ENCODE measurements at regions not wholly inside any gene's neighbourhood (a gene's known extent, or its start where the extent isn't known, plus 50 kb on each side); places are given as distances from the start of the nearest gene placed in this dataset.
"Not testable (repeated sequence)": the region's sequence is repeated elsewhere in the genome, so short reads cannot be mapped to it uniquely, and the experiment has no call there.

- no peak for DNase-seq (ENCODE audit: low read depth, low spot score)
Measured at GRCh38 chr9:129457325-129457779, 163.5 kb downstream of the C9orf50 start.

- DNase-seq (ENCODE audit: low read depth, low spot score): no peak
Measured at GRCh38 chr9:129456549-129457324, 164.2 kb downstream of the C9orf50 start.

- no peak for DNase-seq (ENCODE audit: low read depth, low spot score)
Measured at GRCh38 chr9:129455151-129455995, 165.5 kb downstream of the C9orf50 start.

GRCh38 chr9:129454467-129455067, 166.3 kb downstream of the C9orf50 start:
- DNase-seq (ENCODE audit: low read depth, low spot score): no peak

DNA sequence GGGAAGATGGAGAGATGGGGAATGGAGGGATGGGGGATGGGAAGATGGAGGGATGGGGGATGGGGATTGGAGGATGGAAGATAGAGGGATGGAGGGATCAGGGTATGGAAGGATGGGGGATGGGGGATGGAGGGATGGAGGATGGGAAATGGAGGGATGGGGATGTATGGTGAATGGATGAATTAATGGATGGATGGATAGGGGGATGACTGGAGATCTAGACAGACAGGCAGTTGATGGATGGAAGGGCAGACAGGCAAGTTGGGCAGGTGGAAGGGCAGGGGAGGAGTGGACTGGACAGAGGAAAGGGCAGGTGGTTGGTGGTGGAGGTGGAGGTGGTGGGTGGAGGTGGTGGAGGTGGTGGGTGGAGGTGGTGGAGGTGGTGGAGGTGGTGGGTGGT, 167.2 kb downstream of the C9orf50 start:
- DNase-seq (ENCODE audit: low read depth, low spot score): no peak

DNA sequence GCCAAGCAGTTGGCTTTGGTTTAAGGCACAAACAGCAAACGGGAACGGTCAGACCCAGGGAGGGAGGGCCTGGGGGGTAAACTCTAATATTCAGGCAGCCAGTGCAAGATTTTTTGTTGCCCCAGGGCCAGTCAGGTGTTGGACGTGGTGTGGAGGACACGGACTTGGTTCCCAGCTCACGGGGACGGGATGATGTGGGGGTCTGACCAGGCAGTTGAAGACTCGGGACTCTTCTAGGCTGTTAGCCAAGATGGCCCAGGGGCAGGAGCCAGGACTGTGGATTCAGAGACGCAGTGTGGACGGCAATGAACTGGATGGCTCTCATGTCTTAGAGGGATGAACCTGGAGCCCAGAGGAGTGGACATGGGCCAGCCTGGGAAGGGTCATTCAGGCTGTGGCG, 169.2 kb downstream of the C9orf50 start:
- DNase-seq (ENCODE audit: low read depth, low spot score): no peak

DNA sequence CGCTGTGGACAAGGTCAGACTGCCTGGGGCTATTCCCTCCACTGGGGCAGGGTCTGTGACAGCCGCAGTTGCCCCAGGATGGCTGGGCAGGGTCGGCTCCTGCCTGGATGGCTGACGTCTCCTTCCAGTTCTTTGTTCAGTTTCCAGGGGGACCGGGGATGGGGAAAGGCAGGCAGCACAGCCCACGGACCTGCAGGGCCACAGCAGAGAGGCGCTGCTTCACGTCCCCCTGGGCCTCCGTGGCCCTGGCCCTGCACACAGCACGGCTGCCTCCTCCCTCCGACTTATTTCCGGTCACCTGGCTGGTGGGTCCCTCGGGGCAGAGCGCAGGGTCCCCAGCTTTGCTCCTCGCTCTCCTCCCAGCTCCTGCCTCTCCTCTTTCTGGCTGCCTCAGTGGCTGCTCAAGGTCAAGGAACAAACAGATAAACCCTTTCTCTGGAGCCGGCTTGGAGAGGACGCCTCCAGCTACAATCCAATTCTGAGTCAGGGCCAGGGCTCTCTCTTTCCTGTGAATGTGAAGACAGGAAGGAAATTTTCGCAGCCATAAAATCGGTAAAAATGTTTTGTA, 169.7 kb downstream of the C9orf50 start:
- no peak for DNase-seq (ENCODE audit: low read depth, low spot score)

- no peak for DNase-seq (ENCODE audit: low read depth, low spot score)
Measured at GRCh38 chr9:129449066-129449465, 171.8 kb downstream of the C9orf50 start.

DNA sequence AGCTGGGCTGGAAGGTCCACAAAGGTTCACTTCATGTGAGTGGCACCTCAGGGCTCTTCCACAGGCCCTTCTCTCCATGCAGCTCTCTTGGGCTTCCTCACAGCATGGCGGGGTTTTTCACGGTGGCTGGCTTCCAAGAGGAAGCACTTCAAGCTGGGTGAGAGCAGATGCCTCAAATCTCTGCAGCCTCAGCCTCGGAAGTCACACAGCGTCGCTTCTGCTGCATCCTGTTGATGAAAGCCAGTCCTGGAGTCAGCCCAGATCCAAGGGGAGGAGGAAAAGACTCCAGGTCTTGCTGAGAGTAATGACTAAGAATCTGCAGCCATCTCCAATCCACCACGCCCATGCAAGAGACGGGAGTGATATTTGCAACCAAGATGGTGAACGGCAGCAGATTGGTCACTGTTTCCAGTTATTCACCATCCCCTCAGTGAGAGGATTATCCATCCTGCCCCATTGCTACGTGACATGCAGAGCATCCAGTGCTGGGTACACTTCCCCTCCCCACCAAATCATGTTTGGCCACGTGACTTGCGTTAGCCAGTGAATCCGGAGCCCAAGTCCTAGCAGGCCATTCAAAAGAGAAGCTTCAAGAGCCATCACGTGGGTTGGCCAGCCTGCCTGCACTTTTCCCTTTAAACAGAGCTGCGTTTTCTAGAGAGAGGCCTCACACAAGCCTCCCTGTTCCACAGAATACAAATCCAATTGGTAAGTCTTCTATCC, 173.9 kb downstream of the C9orf50 start:
- no peak for DNase-seq (ENCODE audit: low read depth, low spot score)

DNA sequence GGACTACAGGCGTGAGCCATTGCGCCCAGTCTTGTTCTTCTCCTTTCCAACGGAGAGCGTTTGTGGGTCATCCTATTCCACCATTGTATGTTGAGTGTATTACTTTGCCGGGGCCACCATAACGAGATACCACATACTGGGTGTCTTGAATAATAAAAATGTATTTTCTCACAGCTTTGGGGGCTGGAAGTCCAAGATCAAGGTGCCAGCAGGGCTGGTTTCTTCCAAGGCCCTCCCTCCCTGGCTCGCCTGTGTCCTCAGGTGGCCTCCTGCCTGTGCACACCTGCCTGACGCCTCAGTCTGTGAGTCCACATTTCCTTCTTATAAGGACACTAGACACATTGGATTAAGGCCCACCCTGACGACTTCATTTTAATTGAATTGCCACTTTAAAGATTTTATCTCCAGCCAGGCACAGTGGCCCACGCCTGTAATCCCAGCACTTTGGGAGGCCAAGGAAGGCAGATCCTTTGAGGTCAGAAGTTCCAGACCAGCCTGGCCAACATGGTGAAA, 175.1 kb downstream of the C9orf50 start:
- DNase-seq (ENCODE audit: low read depth, low spot score): no peak

- not testable (repeated sequence) for DNase-seq (ENCODE audit: low read depth, low spot score)
Measured at GRCh38 chr9:129443515-129444164, 177.3 kb downstream of the C9orf50 start.

DNA sequence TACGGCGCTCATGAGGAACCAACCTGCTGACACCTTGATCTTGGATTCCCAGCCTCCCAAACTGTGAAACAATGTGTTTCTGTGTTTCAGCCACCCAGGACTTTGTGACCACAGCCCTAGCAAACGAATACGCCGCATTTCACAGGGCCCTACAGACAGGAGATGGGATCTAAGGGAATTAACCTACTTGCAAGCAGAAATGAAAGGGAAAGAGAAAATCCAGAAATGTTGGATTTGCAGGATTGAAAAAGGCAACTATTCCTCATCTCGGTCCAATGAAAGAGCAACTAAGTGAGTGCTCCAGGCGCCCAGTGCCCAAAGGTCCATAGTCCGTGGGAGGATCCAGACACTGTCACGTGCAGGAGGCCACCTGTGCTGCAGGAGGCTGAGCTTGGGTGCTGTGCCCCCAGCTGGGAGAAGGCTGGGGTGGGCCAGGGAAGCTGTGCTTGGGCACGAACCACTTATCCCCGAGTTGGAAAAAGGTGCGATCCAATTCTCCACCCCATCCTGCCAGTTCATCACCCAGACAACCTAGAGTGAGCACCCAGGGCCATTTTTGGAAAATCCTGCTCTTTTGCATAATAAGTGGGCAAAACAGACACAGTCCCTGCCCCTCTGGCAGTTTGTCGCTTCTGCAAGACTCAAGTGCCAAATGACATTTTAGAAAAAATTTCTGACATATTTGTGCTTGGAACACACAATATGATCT, 177.9 kb downstream of the C9orf50 start:
- no peak for DNase-seq (ENCODE audit: low read depth, low spot score)

GRCh38 chr9:129441852-129442251, 179.0 kb downstream of the C9orf50 start:
- no peak for DNase-seq (ENCODE audit: low read depth, low spot score)

DNA sequence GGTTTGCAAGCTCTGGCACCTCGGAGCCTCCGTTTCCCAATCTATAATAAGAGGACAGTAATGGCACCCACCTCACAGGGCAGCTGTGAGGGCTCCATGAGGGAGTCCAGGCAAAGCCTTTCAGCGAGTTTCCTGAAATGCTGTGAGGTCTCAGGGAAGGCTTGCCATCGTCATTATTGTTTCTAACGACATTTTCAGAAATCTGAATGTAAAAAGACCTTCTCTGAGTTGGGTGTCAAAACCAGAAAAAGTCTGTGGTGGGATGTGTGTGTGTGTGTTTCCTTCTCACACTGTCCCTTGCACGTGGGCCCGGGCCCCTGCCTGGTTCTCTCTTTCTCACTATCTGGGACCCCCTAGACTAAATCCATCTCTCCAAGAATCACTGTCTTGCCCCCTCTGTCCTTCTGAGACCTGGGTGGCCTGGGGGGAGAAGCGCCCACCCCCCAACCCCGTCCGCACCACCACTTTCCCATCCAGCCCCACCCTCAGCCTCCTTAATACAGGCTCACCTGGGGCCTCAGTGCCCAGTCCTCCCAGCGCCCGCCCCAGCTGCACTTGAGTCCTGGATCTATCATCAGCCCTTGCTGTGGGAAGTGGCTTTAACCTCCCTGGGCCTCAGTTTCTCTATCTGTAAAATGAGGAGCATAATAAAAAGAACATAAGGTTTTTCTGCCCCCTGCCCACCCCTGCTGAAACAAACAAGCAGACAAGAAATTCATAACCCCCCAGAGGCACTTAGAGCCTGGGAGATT, 180.3 kb downstream of the C9orf50 start:
- DNase-seq (ENCODE audit: low read depth, low spot score): no peak

DNA sequence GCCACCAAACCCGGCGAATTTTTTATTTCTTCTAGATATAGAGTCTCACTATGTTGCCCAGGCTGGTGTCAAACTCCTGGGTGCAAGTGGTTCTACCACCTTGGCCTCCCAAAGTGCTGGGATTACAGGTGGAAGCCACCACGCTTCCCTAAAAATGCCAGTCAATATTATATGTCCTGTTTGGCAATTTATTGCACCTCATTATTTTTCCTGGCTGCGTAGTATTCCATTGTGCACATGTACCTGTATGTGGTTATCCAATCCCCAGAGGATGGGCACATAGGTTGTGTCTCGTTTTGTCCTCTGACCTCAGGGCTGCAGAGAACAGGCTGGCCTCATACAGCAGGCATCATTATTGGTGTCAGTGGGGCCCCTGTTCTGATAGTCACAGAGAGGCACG, 181.7 kb downstream of the C9orf50 start:
- no peak for DNase-seq (ENCODE audit: low read depth, low spot score)

- no peak for DNase-seq (ENCODE audit: low read depth, low spot score)
Measured at GRCh38 chr9:129437626-129438323, 183.1 kb downstream of the C9orf50 start.

DNA sequence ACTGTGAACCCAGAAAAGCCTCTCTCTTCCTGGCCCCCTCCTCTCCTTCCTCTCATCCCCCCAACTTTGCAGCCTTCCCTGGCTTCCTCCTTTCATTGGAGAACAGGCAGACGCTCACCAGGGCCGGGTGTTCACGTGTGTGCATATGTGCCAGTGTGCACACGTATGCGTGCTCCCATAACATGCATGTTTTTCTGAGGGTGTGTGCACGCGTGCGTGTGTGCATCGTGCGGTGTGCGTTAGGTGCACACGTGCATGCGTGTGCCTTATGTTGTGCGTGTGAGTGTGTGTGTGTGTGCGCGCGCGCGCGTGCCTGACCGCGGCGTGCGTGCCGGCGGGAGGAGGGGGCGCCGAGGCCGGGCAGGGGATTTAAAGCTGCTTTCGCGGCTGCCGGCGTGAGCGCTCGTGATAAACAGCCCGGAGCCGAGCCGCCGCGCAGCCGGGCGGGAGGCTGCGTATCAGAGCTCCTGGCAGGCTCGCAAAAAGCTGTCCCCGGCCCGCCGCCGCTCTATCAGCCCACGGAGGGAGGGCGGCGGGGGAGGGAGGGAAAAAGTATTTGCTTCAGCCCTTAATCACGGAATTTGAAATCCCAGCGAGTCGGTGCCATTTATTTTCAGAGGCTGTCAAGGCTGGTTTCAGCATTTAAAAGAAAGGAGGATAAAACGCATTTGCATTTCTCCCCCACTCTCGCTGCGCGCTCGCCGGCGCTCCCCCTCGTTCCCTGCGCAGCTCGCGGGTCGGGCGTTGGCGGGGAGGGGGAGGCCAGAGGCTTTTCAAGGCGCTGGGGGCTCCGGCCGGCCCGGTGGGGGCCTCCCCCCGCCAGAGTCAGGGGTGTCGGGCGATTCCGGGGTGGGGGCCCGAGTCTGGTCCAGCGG, 183.9 kb downstream of the C9orf50 start:
- DNase-seq (ENCODE audit: low read depth, low spot score): no peak

Measured in pulmonary artery endothelial cell (primary cell).